Esophagus squamous epithelium (tissue), 5 donors: ENCODE measurements at regions not wholly inside any gene's neighbourhood (a gene's known extent, or its start where the extent isn't known, plus 50 kb on each side); places are given as distances from the start of the nearest gene placed in this dataset.

ENCODE experiments used
- DNase-seq: peaks from one replicate; lab custom pipeline; 2025; lab: John Stamatoyannopoulos, UW
- H3K27ac ChIP-seq, 4 donors: fragments of 200-600 bp; sonication (generic); one replicate each; pipeline ENCODE4 v1.5.1; 2016 to 2019; ENCODE audit warnings: mild to moderate bottlenecking in 1 of 4
- H3K27me3 ChIP-seq, 4 donors: fragments of 200-600 bp; sonication (generic); 1 replicate in 3 of 4; 2 replicates in 1 of 4; pipeline versions ENCODE4 v1.5.1 to v1.6.0; 2017 to 2021; ENCODE audit warnings: antibody characterized with exemption in 1 of 4
- H3K36me3 ChIP-seq, 3 donors: fragments of 200-600 bp; sonication (generic); one replicate each; pipeline ENCODE4 v1.5.1; 2016 to 2019
- H3K4me1 ChIP-seq, 3 donors: fragments of 200-600 bp; sonication (generic); one replicate each; pipeline ENCODE4 v1.5.1; 2017 to 2019
- H3K4me3 ChIP-seq, 4 donors: fragments of 200-600 bp; sonication (generic); 1 replicate in 3 of 4; 2 replicates in 1 of 4; pipeline ENCODE4 v1.5.1; 2016 to 2019; ENCODE audit warnings: mild to moderate bottlenecking in 2 of 4, moderate library complexity in 1 of 4
- H3K9me3 ChIP-seq, 3 donors: fragments of 200-600 bp; sonication (generic); one replicate each; pipeline ENCODE4 v1.5.1; 2016 to 2019
- CTCF ChIP-seq, 6 experiments: fragments of 450-650 bp in 4 of 6; fragments of 200-600 bp in 2 of 6; sonication (generic) in 2 of 6; IDR thresholded peaks; one replicate each; pipeline ENCODE4 v1.5.1; 2016 to 2019; ENCODE audit warnings: antibody characterized with exemption in 6 of 6, mild to moderate bottlenecking in 4 of 6, moderate library complexity in 4 of 6
- POLR2A ChIP-seq, 4 donors: fragments of 450-650 bp; IDR thresholded peaks; one replicate each; pipeline ENCODE4 v1.6.1; 2017; ENCODE audit warnings: antibody characterized with exemption in 4 of 4, mild to moderate bottlenecking in 4 of 4, moderate library complexity in 3 of 4
- WGBS, 2 donors: methylation state at CpG; one replicate each; pipeline ENCODE4 v1.1.5; 2018; 5-methylcytosine and 5-hydroxymethylcytosine counted together
- intact Hi-C: fragments of 100-400 bp; cut with DNase I; formaldehyde crosslinking; loops from one replicate; pipeline ENCODE4 v1.15.0; 2022
- donor health status: DM: yes; HTN: yes; CAD: no.

DNA sequence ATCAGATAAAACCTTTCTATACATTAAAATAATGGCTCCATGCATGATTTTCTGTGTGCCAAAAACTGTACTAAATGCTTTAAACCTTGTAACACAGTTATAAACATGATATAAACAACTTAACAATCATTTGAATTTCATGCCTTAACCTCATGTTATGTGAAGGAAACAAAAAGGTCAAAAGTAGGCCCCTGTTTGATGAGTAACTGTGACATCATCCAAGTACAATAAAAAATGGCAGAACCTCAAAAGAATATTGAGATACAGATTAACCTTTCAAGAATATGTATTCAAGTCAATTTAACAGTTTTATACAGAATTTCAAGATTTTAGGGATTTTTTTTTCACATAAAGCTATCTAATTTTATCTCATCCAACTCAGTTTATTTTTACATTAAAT lies 310.7 kb upstream of the DCN start:
- no peak overlapping the region for H3K27ac ChIP-seq
- intact Hi-C loops, result no loop called here
- no peaks in the 10 kb centered on the region for H3K27me3 ChIP-seq
- no peaks in the 10 kb centered on the region for H3K9me3 ChIP-seq
- no peaks in the 10 kb centered on the region for H3K4me1 ChIP-seq
- no peak overlapping the region for H3K4me3 ChIP-seq
- DNase-seq, result no peak
- no peaks in the 10 kb centered on the region for H3K36me3 ChIP-seq
- no peak for TF ChIP-seq CTCF (IDR thresholded peaks at IDR 0.05)
- no peak for TF ChIP-seq POLR2A (IDR thresholded peaks at IDR 0.05)

DNA sequence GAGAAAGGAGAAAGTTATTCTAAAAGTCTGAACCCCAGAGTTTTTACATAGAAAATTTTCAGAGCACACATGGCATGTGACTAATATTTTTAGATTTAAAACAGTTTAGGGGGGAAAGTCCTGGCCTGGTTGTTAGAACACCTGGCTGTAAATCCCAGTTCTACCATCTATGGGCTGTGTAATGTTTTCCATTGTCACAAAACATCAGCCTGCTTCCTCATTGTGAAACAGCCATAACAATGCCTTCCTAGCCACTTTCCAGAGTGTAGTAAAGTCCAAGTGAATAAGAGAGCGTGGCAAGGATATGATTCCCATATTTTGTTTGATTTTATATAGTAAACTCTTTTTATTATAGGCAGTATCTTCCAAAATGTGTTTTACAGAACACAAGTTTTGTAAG lies 310.0 kb upstream of the DCN start:
- Histone ChIP-seq H3K4me3 (no peak overlapping the region), H3K9me3 (no peaks in the 10 kb centered on the region), H3K27ac (no peak overlapping the region), H3K36me3 (no peaks in the 10 kb centered on the region), H3K27me3 (no peaks in the 10 kb centered on the region), H3K4me1 (no peaks in the 10 kb centered on the region)
- DNase-seq, result no peak
- TF ChIP-seq CTCF (IDR thresholded peaks at IDR 0.05), result no peak
- no peak for TF ChIP-seq POLR2A (IDR thresholded peaks at IDR 0.05)
- WGBS, 2 donors, result 77 to 100% methylated on average over 1 of the region's 1 CpG
- intact Hi-C loops, result no loop called here

- H3K9me3 ChIP-seq, result no peaks in the 10 kb centered on the region
- intact Hi-C loops, result no loop called here
- DNase-seq, result no peak
- no peaks in the 10 kb centered on the region for H3K36me3 ChIP-seq
- H3K4me3 ChIP-seq, result no peak overlapping the region
- no peak overlapping the region for H3K27ac ChIP-seq
- H3K4me1 ChIP-seq, result no peaks in the 10 kb centered on the region
- WGBS, 2 donors, result 75% methylated on average over 4 of the region's 4 CpGs
- peaks cover 0 to 3% (median 0%) of the 10 kb centered on the region in 4 donors for H3K27me3 ChIP-seq
- no peak for TF ChIP-seq POLR2A (IDR thresholded peaks at IDR 0.05)
- no peak for TF ChIP-seq CTCF (IDR thresholded peaks at IDR 0.05)
Measured at GRCh38 chr12:91490667-91491311, 308.2 kb upstream of the DCN start.

DNA sequence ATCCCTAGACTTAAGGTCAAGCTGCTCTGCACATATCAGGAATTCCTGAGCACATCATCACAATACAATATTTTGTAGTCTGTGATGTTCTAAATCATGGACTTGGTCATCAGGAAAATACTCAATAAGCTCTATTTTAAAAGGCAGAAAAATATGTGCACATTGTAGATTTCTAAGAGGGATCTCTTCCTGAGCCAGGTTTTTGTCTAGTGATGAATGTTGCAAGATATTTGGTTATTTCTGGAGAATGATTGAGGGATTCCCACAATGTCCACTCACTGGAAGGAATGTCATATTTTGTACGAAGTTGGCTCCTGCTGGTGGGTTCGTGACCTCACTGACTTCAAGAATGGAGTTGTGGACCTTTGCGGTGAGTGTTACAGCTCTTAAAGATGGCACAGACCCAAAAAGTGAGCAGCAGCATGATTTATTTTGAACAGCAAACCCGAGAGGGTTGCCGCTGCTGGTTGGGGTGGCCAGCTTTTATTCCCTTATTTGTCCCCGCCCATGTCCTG lies 300.9 kb upstream of the DCN start:
- peaks cover 0 to 3% (median 0%) of the 10 kb centered on the region in 4 donors for H3K27me3 ChIP-seq
- no peak overlapping the region for H3K4me3 ChIP-seq
- no peak for DNase-seq
- H3K27ac ChIP-seq, result no peak overlapping the region
- no peaks in the 10 kb centered on the region for H3K36me3 ChIP-seq
- TF ChIP-seq POLR2A (IDR thresholded peaks at IDR 0.05) (no peak), CTCF (IDR thresholded peaks at IDR 0.05) (no peak)
- intact Hi-C loops, result no loop called here
- 72 to 85% methylated on average over 6 of the region's 6 CpGs for WGBS, 2 donors
- no peaks in the 10 kb centered on the region for H3K9me3 ChIP-seq
- no peaks in the 10 kb centered on the region for H3K4me1 ChIP-seq

- DNase-seq, result no peak
- H3K9me3 ChIP-seq, result no peaks in the 10 kb centered on the region
- intact Hi-C loops, result no loop called here
- H3K4me1 ChIP-seq, result no peaks in the 10 kb centered on the region
- WGBS, 2 donors, result 33 to 38% methylated on average over 1 of the region's 1 CpG
- no peak overlapping the region for H3K27ac ChIP-seq
- H3K36me3 ChIP-seq, result no peaks in the 10 kb centered on the region
- no peak overlapping the region for H3K4me3 ChIP-seq
- peaks cover 0 to 3% (median 0%) of the 10 kb centered on the region in 4 donors for H3K27me3 ChIP-seq
- TF ChIP-seq CTCF (IDR thresholded peaks at IDR 0.05) (no peak), POLR2A (IDR thresholded peaks at IDR 0.05) (no peak)
Measured at GRCh38 chr12:91482231-91482630, 299.6 kb upstream of the DCN start.
